ENCODE measurements at regions not wholly inside any gene's neighbourhood (a gene's known extent, or its start where the extent isn't known, plus 50 kb on each side); places are given as distances from the start of the nearest gene placed in this dataset.
"Not testable (repeated sequence)": the region's sequence is repeated elsewhere in the genome, so short reads cannot be mapped to it uniquely, and the experiment has no call there.

GRCh38 chr10:63935705-63936104, 414.5 kb downstream of the REEP3 start:
- no peak for DNase-seq

GRCh38 chr10:63940277-63940922, 419.2 kb downstream of the REEP3 start:
- DNase-seq: no peak

- DNase-seq: no peak
Observed at GRCh38 chr10:63964406-63964805, 443.2 kb downstream of the REEP3 start.

GRCh38 chr10:63965846-63966245, 444.6 kb downstream of the REEP3 start:
- no peak for DNase-seq

- DNase-seq: no peak
Observed at GRCh38 chr10:63972949-63973827, 452.0 kb downstream of the REEP3 start.

GRCh38 chr10:63976538-63976937, 455.3 kb downstream of the REEP3 start:
- peak; percentile 12 for DNase-seq

- peak; percentile 46 for DNase-seq
Observed at GRCh38 chr10:63977329-63977923, 456.2 kb downstream of the REEP3 start.

GRCh38 chr10:63980870-63981269, 459.7 kb downstream of the REEP3 start:
- DNase-seq: not testable (repeated sequence)

GRCh38 chr10:63984061-63984460, 462.9 kb downstream of the REEP3 start:
- not testable (repeated sequence) for DNase-seq

GRCh38 chr10:63986536-63986935, 465.3 kb downstream of the REEP3 start:
- DNase-seq: no peak

- DNase-seq: no peak
Observed at GRCh38 chr10:63987212-63987611, 466.0 kb downstream of the REEP3 start.

GRCh38 chr10:63994371-63994770, 473.2 kb downstream of the REEP3 start:
- DNase-seq: no peak

- no peak for DNase-seq
Observed at GRCh38 chr10:64007157-64007556, 486.0 kb downstream of the REEP3 start.

- no peak for DNase-seq
Observed at GRCh38 chr10:64010711-64011110, 489.5 kb downstream of the REEP3 start.

- DNase-seq: no peak
Observed at GRCh38 chr10:64011912-64012714, 490.9 kb downstream of the REEP3 start.

GRCh38 chr10:64014281-64014680, 493.1 kb downstream of the REEP3 start:
- DNase-seq: no peak

GRCh38 chr10:64023926-64024470, 502.8 kb downstream of the REEP3 start:
- no peak for DNase-seq

- no peak for DNase-seq
Observed at GRCh38 chr10:64033711-64034110, 512.5 kb downstream of the REEP3 start.

GRCh38 chr10:64036321-64036930, 515.2 kb downstream of the REEP3 start:
- DNase-seq: no peak

- DNase-seq: no peak
Observed at GRCh38 chr10:64037071-64037661, 516.0 kb downstream of the REEP3 start.

- DNase-seq: no peak
Observed at GRCh38 chr10:64038107-64038506, 516.9 kb downstream of the REEP3 start.

GRCh38 chr10:64039198-64039597, 518.0 kb downstream of the REEP3 start:
- no peak for DNase-seq
